MM.1S (cell line): ENCODE measurements at regions not wholly inside any gene's neighbourhood (a gene's known extent, or its start where the extent isn't known, plus 50 kb on each side); places are given as distances from the start of the nearest gene placed in this dataset.

ENCODE experiments used
- CTCF ChIP-seq: fragments of 300-600 bp; sonication (generic); IDR thresholded peaks from 2 replicates; pipeline ENCODE4 v1.5.1; 2016; ENCODE audit warnings: antibody characterized with exemption, low read length, mixed read lengths
- EZH2 ChIP-seq: fragments of 300-600 bp; sonication (generic); optimal IDR thresholded peaks from 2 replicates; pipeline ENCODE3; 2017; ENCODE audit warnings: low read depth, mild to moderate bottlenecking, antibody characterized with exemption, low read length, mixed read lengths

DNA sequence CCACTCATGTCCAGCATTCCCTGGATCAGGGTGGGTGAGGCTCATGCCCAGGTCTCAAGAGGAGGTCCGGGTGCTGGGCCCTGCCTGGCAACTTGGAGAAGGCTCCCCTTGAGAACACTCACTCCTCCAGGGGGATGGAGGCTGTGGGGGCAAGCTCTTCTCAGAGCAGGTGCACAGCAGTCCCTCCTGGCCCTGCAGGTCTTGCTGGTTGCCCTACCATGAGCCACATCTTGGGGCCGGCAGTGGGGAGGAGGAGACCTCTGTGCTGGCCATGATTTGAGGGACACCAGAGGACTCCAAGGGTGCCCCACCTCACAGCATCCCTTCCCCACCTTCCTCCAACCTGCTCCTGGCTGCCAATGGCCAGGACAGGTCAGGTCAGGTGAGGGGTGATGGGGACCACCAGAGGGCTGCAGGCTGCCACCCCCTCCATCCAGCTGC is 87.4 kb upstream of the RET start:
- no peak for TF ChIP-seq EZH2
- no peak for TF ChIP-seq CTCF
